ENCODE measurements at regions not wholly inside any gene's neighbourhood (a gene's known extent, or its start where the extent isn't known, plus 50 kb on each side); places are given as distances from the start of the nearest gene placed in this dataset.

DNA sequence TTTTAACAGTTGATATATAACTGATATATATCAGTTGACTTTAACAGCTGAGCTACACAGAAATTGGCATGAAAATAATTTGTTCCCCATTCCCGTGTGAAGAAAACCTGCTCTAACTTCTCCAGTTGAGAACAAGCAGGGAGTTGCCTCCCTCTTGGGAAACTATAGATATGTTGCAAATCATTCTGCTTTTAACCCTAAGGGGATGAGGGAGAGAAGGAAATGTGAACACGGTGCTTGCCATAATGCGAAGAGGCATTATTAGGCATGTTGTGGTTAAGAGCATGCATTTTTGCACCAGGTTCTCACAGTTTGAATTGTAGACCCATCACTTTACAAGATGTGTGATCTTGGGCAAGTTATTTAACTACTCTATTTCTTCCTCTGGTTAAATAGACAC lies 453.7 kb downstream of the TENT5A start:
- TF ChIP-seq CTCF (IDR thresholded peaks at IDR 0.05; ENCODE audit: insufficient read depth, low read length) (no peak), SPI1 (IDR thresholded peaks at IDR 0.05; ENCODE audit: borderline replicate concordance, low read depth) (no peak), POLR2AphosphoS5 (IDR thresholded peaks at IDR 0.05; ENCODE audit: low read depth) (no peak), GABPA (IDR thresholded peaks at IDR 0.05; ENCODE audit: low read depth) (no peak)
- TF ChIP-seq, protein P1, sequence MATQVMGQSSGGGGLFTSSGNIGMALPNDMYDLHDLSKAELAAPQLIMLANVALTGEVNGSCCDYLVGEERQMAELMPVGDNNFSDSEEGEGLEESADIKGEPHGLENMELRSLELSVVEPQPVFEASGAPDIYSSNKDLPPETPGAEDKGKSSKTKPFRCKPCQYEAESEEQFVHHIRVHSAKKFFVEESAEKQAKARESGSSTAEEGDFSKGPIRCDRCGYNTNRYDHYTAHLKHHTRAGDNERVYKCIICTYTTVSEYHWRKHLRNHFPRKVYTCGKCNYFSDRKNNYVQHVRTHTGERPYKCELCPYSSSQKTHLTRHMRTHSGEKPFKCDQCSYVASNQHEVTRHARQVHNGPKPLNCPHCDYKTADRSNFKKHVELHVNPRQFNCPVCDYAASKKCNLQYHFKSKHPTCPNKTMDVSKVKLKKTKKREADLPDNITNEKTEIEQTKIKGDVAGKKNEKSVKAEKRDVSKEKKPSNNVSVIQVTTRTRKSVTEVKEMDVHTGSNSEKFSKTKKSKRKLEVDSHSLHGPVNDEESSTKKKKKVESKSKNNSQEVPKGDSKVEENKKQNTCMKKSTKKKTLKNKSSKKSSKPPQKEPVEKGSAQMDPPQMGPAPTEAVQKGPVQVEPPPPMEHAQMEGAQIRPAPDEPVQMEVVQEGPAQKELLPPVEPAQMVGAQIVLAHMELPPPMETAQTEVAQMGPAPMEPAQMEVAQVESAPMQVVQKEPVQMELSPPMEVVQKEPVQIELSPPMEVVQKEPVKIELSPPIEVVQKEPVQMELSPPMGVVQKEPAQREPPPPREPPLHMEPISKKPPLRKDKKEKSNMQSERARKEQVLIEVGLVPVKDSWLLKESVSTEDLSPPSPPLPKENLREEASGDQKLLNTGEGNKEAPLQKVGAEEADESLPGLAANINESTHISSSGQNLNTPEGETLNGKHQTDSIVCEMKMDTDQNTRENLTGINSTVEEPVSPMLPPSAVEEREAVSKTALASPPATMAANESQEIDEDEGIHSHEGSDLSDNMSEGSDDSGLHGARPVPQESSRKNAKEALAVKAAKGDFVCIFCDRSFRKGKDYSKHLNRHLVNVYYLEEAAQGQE (IDR thresholded peaks at IDR 0.05; ENCODE audit: insufficient replicate concordance, low read depth): no peak

All from HL-60 (cell line).